22Rv1 (cell line): ENCODE measurements at regions not wholly inside any gene's neighbourhood (a gene's known extent, or its start where the extent isn't known, plus 50 kb on each side); places are given as distances from the start of the nearest gene placed in this dataset.

Source experiments
- CTCF ChIP-seq: fragments of 450-650 bp; IDR thresholded peaks from 2 replicates; pipeline ENCODE4 v1.5.1; 2017; ENCODE audit warnings: mild to moderate bottlenecking
- ZFX ChIP-seq: fragments of 450-650 bp; IDR thresholded peaks from 2 replicates; pipeline ENCODE4 v1.6.1; 2017; ENCODE audit warnings: antibody characterized with exemption, borderline replicate concordance

DNA sequence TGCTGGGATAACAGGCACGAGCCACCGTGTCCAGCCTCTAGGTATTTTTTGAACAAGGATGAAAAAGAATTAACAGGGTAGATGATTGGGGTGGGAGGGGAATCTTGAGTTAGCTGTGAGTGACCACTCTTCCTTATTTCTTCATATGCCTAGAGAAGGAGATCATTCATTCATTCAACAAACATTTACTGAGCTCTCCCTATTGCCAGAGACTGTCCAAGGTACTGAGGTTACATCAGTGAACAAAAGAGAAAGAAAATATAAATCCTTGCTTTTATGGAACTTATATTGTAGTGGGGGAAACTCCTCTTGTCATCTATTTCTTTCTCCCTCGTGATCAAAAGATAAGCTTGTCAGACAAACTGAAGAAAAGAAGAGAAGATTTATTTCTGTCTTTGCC lies 62.9 kb downstream of the S1PR1 start:
- no peak for TF ChIP-seq CTCF
- no peak for TF ChIP-seq ZFX
